Middle frontal gyrus (tissue), 1 donor: ENCODE measurements at regions not wholly inside any gene's neighbourhood (a gene's known extent, or its start where the extent isn't known, plus 50 kb on each side); places are given as distances from the start of the nearest gene placed in this dataset.

Source experiments
- DNase-seq: peaks from one replicate; pipeline ENCODE4 v3.0.0-alpha.2; 2015; ENCODE audit warnings: low spot score; ENCODE audit errors: extremely low spot score

- DNase-seq = no peak
These were observed 363.6 kb downstream of the TFAP2A start for GRCh38 chr6:10051283-10051682.

GRCh38 chr6:10048370-10049297, 366.2 kb downstream of the TFAP2A start:
- no peak for DNase-seq

- DNase-seq = no peak
These were observed 372.6 kb downstream of the TFAP2A start for GRCh38 chr6:10042280-10042679.

- no peak for DNase-seq
These were observed 381.5 kb downstream of the TFAP2A start for GRCh38 chr6:10033223-10033829.

GRCh38 chr6:10031617-10032016, 383.3 kb downstream of the TFAP2A start:
- DNase-seq = no peak

GRCh38 chr6:10030942-10031537, 383.8 kb downstream of the TFAP2A start:
- no peak for DNase-seq

- DNase-seq = no peak
These were observed 386.7 kb downstream of the TFAP2A start for GRCh38 chr6:10028222-10028621.

GRCh38 chr6:10019851-10020250, 395.0 kb downstream of the TFAP2A start:
- no peak for DNase-seq

- DNase-seq = no peak
These were observed 400.3 kb downstream of the TFAP2A start for GRCh38 chr6:10014557-10014956.

- DNase-seq = no peak
These were observed 414.3 kb downstream of the TFAP2A start for GRCh38 chr6:10000551-10000950.

- DNase-seq = no peak
These were observed 415.1 kb downstream of the TFAP2A start for GRCh38 chr6:9999796-10000195.

GRCh38 chr6:9986273-9986672, 428.6 kb downstream of the TFAP2A start:
- DNase-seq = no peak

- DNase-seq = no peak
These were observed 429.4 kb downstream of the TFAP2A start for GRCh38 chr6:9985481-9985880.

- DNase-seq = no peak
These were observed 430.3 kb downstream of the TFAP2A start for GRCh38 chr6:9984607-9985006.

- no peak for DNase-seq
These were observed 431.7 kb downstream of the TFAP2A start for GRCh38 chr6:9983168-9983567.

GRCh38 chr6:9982215-9982614, 432.7 kb downstream of the TFAP2A start:
- no peak for DNase-seq

GRCh38 chr6:9979996-9980395, 434.9 kb downstream of the TFAP2A start:
- no peak for DNase-seq

- DNase-seq = no peak
These were observed 436.4 kb downstream of the TFAP2A start for GRCh38 chr6:9978480-9978879.

- DNase-seq = no peak
These were observed 437.5 kb downstream of the TFAP2A start for GRCh38 chr6:9977411-9977810.

GRCh38 chr6:9961646-9962045, 453.2 kb downstream of the TFAP2A start:
- no peak for DNase-seq

- DNase-seq = no peak
These were observed 457.6 kb downstream of the TFAP2A start for GRCh38 chr6:9957215-9957759.

- DNase-seq = no peak
These were observed 466.2 kb downstream of the TFAP2A start for GRCh38 chr6:9948678-9949077.
